K562 (cell line): ENCODE measurements at regions not wholly inside any gene's neighbourhood (a gene's known extent, or its start where the extent isn't known, plus 50 kb on each side); places are given as distances from the start of the nearest gene placed in this dataset.

Experiments used
- FOXJ3 ChIP-seq: sonication (generic); formaldehyde crosslinking; IDR thresholded peaks from 2 replicates; pipeline ENCODE4 v1.4.0; 2020; ENCODE audit warnings: mild to moderate bottlenecking, missing genetic modification reagents
- TAF1 ChIP-seq: IDR thresholded peaks from 2 replicates; pipeline ENCODE4 v1.6.1; 2011; ENCODE audit warnings: mild to moderate bottlenecking, low read length, moderate library complexity; ENCODE audit not compliant: insufficient read depth, control insufficient read depth, severe bottlenecking; ENCODE audit errors: extremely low read depth
- ZNF197 ChIP-seq: fragments of 200-800 bp; sonication (Bioruptor generic); IDR thresholded peaks from 2 replicates; pipeline ENCODE4 v1.6.1; 2016; ENCODE audit warnings: low read depth, missing genetic modification characterization, missing compliant biosample characterization

DNA sequence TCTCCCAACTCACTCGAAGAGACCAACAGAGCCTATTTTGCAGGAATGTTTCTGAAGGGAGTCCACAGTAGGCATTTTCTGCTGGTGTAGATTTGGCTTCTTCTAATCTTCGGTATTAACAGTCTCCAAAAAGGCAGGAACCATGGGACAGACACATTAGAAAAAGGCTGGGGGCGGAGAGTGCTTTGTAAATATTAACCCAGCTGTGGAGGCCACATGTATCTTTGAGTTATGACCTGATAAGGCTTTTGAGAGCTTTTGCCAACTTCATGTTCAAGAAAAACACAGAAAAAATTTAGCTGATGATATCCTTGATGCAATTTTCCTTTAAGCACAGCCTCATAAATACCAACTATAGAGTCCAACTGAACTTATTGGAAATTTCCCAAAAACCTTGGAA lies 119.4 kb upstream of the TSHZ2 start:
- TF ChIP-seq TAF1 (no peak), FOXJ3 (CRISPR knock-in tag) (no peak), ZNF197 (CRISPR knock-in tag) (no peak)
